Frontal cortex (tissue), 3 donors: ENCODE measurements at regions not wholly inside any gene's neighbourhood (a gene's known extent, or its start where the extent isn't known, plus 50 kb on each side); places are given as distances from the start of the nearest gene placed in this dataset.
"Not testable (repeated sequence)": the region's sequence is repeated elsewhere in the genome, so short reads cannot be mapped to it uniquely, and the experiment has no call there.

Source experiments
- DNase-seq, 2 donors: peaks; one replicate each; pipeline ENCODE4 v3.0.0; 2012; ENCODE audit warnings: low spot score in 2 of 2
- FAIRE-seq: peaks from 2 replicates; lab custom pipeline; 2012; peaks lifted over from hg19 to GRCh38; lab: Jason Lieb, UNC
- donor health status: control.
- donor health status: control.
- donor health status: control.

GRCh38 chrX:118211891-118212816 is 95.5 kb upstream of the KLHL13 start:
- no peak for DNase-seq
- no peak for FAIRE-seq

DNA sequence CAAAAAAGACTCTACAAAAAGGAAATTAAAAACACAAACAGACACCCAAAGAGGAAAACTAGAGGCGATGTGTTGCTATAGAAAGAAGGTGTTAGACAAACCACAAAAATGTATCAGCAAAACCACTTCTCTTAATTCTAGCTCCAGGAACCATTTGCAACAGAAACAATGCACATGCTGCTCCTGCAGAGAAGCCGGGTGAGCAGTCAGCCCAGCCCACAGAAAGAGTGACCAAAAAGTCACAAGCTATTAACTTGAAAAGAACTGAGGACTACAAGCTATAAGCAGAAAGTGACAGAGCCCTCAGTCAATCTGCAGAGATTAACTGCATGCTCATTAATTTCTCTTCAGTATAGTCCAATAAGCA is 96.2 kb upstream of the KLHL13 start:
- FAIRE-seq (no peak), DNase-seq (no peak)

DNA sequence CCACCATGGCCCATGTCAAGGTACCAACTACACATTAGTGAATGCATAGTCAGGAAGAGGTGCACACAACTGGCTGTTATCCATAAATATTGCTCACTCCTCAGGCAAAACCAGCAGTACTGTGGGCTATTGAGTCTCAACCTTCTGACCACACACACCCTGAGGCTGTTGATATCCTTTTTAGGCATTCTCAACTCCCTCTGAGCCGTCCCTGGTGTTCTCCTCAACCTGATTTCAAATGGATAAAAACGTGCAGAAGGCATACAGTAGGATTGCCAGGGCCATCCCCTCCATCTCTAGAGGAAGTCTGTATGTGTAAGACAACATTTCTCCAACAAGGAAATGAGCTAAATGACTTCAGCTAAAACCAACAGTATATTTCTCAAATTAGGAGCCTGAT is 98.7 kb upstream of the KLHL13 start:
- DNase-seq (no peak), FAIRE-seq (no peak)

- FAIRE-seq (no peak), DNase-seq (no peak)
Measured at GRCh38 chrX:118216087-118216486, 99.5 kb upstream of the KLHL13 start.

DNA sequence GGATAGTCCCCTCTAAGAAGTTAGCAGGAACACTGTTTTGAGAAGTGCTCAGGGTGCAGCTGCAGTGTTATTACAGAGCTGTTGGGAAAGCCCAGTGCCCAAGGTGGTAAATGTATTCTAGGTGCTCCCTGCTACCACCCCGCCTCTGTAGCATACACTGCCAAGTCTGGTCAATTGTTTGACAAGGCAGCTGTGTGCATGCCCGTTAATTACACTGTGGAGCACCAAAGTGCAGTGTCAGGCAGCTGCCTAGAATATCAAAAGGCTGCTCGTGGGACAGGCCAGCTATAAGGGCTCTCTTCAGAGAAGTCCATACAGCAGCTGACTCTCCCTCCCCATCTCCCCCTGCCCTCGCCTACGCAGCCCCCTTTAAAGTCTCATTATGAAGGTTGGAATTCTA is 99.9 kb upstream of the KLHL13 start:
- FAIRE-seq = no peak

GRCh38 chrX:118218079-118218478 is 101.5 kb upstream of the KLHL13 start:
- DNase-seq (no peak), FAIRE-seq (no peak)

More for the DNA sequence above, 99.9 kb upstream of the KLHL13 start:
- no peak for DNase-seq

GRCh38 chrX:118218940-118219339 is 102.3 kb upstream of the KLHL13 start:
- FAIRE-seq (no peak), DNase-seq (no peak)

DNA sequence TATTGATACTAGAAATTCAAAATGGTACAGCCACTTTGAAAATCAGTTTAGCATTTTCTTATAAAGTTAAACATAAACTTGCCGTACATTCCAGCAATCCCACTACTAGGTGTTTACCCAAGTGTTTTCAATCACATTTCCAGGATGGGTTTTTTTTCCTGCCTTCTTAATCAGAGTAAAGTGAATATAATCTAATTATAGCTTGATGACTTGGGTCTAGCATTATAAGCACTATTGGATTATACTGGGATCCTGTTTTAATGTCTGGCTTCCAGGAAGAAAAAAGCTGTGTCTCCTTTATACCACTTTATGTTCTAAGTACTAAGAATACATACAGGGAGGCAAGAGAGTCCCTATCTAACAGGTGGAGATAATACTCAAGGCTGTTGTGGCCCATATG is 103.3 kb upstream of the KLHL13 start:
- DNase-seq (no peak), FAIRE-seq (no peak)

- no peak for FAIRE-seq
- DNase-seq = no peak
Measured at GRCh38 chrX:118220509-118220908, 103.9 kb upstream of the KLHL13 start.

GRCh38 chrX:118221270-118221669 is 104.7 kb upstream of the KLHL13 start:
- DNase-seq (no peak), FAIRE-seq (no peak)

GRCh38 chrX:118221733-118222132 is 105.1 kb upstream of the KLHL13 start:
- no peak for FAIRE-seq

GRCh38 chrX:118222421-118222820 is 105.8 kb upstream of the KLHL13 start:
- no peak for FAIRE-seq
- DNase-seq = no peak

More at GRCh38 chrX:118221733-118222132, 105.1 kb upstream of the KLHL13 start:
- no peak for DNase-seq

GRCh38 chrX:118225711-118226428 is 109.3 kb upstream of the KLHL13 start:
- FAIRE-seq (no peak), DNase-seq (no peak)

DNA sequence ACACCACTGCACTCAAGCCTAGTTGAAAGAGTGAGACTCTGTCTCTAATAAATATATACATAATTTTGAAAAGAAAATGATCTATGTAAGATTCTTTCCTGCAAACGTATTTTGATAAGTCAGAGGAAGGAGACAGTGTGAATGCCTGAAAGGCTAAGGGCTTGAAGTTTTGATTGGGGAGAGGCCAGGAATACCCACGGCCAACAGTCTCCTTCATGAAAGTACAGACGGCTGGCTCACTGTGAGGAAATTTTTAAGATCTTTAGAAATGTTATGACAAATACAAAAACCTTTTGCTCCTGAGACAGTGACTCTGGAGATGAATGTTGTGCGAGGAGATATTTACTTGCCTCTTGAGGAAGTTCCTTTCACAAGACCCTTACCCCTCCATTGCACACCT is 111.4 kb upstream of the KLHL13 start:
- DNase-seq (no peak), FAIRE-seq (no peak)

DNA sequence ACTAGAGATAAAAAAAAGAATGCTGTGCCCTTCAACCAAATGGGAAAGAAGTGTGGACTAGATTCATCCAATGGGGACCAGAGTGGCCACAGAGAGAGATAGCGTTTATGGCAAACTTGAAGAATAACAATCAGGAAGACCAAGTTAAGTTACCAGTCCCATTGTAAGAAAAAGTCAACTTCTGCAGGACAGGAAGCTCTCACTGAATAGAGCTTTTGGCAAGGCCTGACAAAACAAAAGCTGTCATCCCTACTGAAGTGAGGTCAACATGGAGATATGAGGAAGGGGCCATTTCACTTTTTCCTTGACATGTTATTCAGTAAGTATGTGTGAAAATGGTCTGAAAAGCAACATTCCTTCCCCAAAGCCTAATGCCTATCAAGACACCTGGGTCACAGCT is 111.8 kb upstream of the KLHL13 start:
- no peak for DNase-seq
- FAIRE-seq = no peak

DNA sequence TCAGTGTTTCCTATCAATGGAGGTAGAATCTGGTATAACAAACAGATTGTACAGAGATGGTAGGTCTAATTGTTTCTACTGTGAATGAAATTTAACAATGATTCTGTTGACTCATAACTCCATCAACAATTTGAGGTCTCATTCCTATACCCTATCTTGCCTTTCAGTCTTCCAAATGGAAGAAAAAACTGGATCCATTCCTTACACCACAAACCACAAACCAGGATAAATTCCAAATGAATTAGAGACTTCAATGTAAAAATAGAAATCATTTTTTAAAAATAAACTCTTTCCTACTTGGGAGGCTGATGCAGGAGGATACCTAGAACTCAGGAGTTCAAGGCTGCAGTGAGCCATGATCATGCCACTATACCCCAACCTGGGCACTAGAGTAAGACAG is 114.4 kb upstream of the WDR44 start:
- FAIRE-seq (no peak), DNase-seq (no peak)

- DNase-seq (no peak), FAIRE-seq (no peak)
Measured at GRCh38 chrX:118239178-118239870, 106.6 kb upstream of the WDR44 start.

DNA sequence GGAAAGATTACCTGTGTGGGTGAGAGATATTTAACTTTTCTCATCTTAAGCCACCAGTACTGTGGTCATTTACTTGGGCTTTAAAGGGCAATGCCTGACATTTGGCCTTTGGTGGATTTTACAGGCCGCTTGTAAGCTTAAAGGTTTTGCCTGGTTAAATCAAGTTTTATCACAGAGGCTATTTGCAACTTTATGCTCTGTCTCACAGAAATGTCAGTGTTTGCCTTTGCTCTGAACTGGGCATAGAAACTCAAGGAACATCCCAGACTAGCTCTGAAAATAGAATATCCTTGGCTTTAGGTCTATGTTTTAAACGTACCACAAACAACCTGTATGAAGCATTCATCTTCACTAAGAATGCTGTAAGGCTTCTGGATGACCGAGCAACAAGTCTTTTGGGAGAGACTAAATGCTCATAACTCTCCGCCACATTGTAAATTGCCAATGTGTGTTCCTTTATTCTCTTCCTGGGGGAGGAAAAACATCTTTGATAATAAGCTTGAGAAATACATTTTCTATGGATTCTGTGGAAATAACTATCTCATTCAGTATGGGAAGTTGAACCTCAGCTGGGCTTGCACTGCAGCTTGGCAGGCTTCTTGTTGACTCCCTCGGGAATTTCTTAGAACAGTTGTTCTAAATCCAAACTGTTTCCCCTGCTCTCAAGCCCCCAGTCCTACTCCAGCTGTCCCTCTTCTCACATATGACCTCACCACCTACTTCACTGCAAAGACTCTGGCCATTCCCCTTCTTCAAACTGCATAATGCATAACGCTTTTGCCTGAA is 105.8 kb upstream of the WDR44 start:
- DNase-seq (no peak), FAIRE-seq (no peak)

DNA sequence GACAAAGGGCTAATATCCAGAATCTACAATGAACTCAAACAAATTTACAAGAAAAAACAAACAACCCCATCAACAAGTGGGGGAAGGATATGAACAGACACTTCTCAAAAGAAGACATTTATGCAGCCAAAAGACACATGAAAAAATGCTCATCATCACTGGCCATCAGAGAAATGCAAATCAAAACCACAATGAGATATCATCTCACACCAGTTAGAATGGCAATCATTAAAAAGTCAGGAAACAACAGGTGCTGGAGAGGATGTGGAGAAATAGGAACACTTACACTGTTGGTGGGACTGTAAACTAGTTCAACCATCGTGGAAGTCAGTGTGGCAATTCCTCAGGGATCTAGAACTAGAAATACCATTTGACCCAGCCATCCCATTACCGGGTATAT is 98.9 kb upstream of the WDR44 start:
- FAIRE-seq = not testable (repeated sequence)

GRCh38 chrX:118249146-118249545 is 96.8 kb upstream of the WDR44 start:
- DNase-seq (no peak), FAIRE-seq (no peak)

More for the DNA sequence above, 98.9 kb upstream of the WDR44 start:
- not testable (repeated sequence) for DNase-seq
